ENCODE measurements at regions not wholly inside any gene's neighbourhood (a gene's known extent, or its start where the extent isn't known, plus 50 kb on each side); places are given as distances from the start of the nearest gene placed in this dataset.

DNA sequence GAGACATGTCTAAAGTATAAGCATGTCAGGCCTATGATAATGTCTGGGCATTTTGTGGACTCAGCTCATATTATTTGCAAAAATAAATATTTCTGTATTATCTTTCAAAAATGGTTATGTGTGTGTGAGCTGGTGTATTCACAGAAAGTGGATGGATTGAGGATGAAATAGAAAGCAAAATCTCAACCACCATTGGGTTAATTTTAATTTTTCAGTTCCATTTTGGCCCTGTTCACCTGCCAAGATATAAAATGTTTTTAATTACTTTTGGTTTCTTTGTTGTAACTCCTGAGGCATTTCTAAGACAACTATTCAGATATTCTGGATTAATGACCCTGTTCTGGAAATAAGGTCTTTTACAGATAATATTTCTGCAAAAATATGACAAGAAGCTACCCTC lies 232.7 kb upstream of the PPFIA2 start:
- TF ChIP-seq, protein P1, sequence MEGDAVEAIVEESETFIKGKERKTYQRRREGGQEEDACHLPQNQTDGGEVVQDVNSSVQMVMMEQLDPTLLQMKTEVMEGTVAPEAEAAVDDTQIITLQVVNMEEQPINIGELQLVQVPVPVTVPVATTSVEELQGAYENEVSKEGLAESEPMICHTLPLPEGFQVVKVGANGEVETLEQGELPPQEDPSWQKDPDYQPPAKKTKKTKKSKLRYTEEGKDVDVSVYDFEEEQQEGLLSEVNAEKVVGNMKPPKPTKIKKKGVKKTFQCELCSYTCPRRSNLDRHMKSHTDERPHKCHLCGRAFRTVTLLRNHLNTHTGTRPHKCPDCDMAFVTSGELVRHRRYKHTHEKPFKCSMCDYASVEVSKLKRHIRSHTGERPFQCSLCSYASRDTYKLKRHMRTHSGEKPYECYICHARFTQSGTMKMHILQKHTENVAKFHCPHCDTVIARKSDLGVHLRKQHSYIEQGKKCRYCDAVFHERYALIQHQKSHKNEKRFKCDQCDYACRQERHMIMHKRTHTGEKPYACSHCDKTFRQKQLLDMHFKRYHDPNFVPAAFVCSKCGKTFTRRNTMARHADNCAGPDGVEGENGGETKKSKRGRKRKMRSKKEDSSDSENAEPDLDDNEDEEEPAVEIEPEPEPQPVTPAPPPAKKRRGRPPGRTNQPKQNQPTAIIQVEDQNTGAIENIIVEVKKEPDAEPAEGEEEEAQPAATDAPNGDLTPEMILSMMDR (IDR thresholded peaks at IDR 0.05; ENCODE audit: insufficient read depth, low read depth, low read length): no peak
- no peak overlapping the region for H3K4me3 ChIP-seq (ENCODE audit: low read depth, low read length)
- no peak for DNase-seq (ENCODE audit: low read depth)

- no peak overlapping the region for H3K4me3 ChIP-seq (ENCODE audit: low read depth, low read length)
- no peak for DNase-seq (ENCODE audit: low read depth)
- TF ChIP-seq, protein P1 (IDR thresholded peaks at IDR 0.05; ENCODE audit: insufficient read depth, low read depth, low read length): no peak
Observed at GRCh38 chr12:81988362-81988761, 229.2 kb upstream of the PPFIA2 start.

GRCh38 chr12:81987371-81987770 lies 228.2 kb upstream of the PPFIA2 start:
- TF ChIP-seq, protein P1 (IDR thresholded peaks at IDR 0.05; ENCODE audit: insufficient read depth, low read depth, low read length): no peak
- H3K4me3 ChIP-seq (ENCODE audit: low read depth, low read length): no peak overlapping the region

DNA sequence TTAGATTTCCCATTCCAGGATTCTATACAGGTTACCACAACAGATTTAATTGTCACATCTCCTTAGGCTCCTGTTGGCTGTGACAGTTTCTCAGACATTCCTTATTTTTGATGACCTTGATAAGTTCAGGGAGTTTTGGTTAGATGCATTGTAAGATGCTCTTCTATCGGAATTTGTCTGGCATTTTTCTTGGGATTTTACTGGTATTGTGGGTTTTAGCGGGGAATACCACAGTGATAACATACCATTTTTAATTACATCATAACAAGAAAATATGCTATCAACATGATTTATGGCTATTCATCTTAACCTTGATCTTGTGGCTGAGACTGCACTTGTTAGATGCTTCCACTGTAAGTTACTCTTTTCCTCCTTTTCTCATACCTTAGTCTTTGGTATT lies 217.5 kb upstream of the PPFIA2 start:
- DNase-seq (ENCODE audit: low read depth): no peak
- H3K4me3 ChIP-seq (ENCODE audit: low read depth, low read length): no peak overlapping the region
- TF ChIP-seq, protein P1 (IDR thresholded peaks at IDR 0.05; ENCODE audit: insufficient read depth, low read depth, low read length): no peak

More at GRCh38 chr12:81987371-81987770, 228.2 kb upstream of the PPFIA2 start:
- no peak for DNase-seq (ENCODE audit: low read depth)

DNA sequence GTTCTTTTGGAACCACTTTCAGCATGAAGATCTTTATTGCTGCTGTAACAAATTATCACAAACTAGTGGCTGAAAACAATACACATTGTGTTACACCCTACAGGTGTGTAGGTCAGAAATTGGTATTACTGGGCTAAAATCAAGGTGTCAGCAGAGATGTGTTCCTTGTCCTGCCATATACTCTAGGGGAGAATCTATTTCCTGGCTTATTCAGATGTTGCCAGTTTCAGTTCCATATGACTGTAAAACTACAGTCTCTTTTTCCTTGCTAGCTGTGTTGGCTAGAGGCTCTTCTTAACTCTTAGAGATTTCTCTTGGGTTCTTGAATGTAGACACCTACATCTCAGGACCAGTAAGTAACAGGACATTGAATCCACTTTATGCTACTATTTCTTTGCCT lies 215.6 kb upstream of the PPFIA2 start:
- DNase-seq (ENCODE audit: low read depth): no peak
- no peak overlapping the region for H3K4me3 ChIP-seq (ENCODE audit: low read depth, low read length)
- TF ChIP-seq, protein P1 (IDR thresholded peaks at IDR 0.05; ENCODE audit: insufficient read depth, low read depth, low read length): no peak

DNA sequence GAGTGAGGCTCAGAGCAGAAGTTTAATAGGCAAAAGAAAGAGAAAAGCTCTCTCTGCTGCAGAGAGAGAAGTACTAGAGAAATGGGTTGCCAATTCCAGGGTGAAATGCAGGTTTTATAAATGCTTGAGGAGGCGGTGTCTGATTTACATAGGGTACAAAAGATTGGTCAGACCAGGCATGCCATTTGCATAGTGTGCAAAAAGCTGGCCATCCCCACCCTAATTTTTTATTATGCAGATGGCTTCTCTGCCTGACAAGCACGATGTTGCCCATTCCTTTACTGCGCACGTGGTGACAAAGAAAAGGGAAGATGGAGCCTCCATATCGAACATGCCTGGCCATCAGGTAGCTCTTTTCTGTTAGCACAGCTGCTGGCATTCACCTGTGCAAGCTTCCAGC lies 209.3 kb upstream of the PPFIA2 start:
- TF ChIP-seq, protein P1 (IDR thresholded peaks at IDR 0.05; ENCODE audit: insufficient read depth, low read depth, low read length): no peak
- H3K4me3 ChIP-seq (ENCODE audit: low read depth, low read length): no peak overlapping the region
- DNase-seq (ENCODE audit: low read depth): no peak

GRCh38 chr12:81963636-81964035 lies 204.5 kb upstream of the PPFIA2 start:
- TF ChIP-seq, protein P1 (IDR thresholded peaks at IDR 0.05; ENCODE audit: insufficient read depth, low read depth, low read length): no peak
- DNase-seq (ENCODE audit: low read depth): no peak
- H3K4me3 ChIP-seq (ENCODE audit: low read depth, low read length): no peak overlapping the region
